Nephron progenitor cell (in vitro differentiated cells): ENCODE measurements at regions not wholly inside any gene's neighbourhood (a gene's known extent, or its start where the extent isn't known, plus 50 kb on each side); places are given as distances from the start of the nearest gene placed in this dataset.

ENCODE experiments used
- DNase-seq: peaks from one replicate; pipeline ENCODE4 v3.0.0; 2021
- H3K27ac Mint-ChIP-seq: 2 replicates; pipeline ENCODE4 v1.8.0; 2021; ENCODE audit warnings: mild to moderate bottlenecking, moderate library complexity, mixed read lengths
- H3K27me3 Mint-ChIP-seq: 2 replicates; pipeline ENCODE4 v1.8.0; 2021; ENCODE audit warnings: mild to moderate bottlenecking, low read depth, mixed read lengths; ENCODE audit not compliant: poor library complexity
- H3K36me3 Mint-ChIP-seq: 2 replicates; pipeline ENCODE4 v1.8.0; 2021; ENCODE audit warnings: low read depth, mixed read lengths
- H3K4me1 Mint-ChIP-seq: 2 replicates; pipeline ENCODE4 v1.8.0; 2021; ENCODE audit warnings: mixed read lengths
- H3K4me3 Mint-ChIP-seq: 2 replicates; pipeline ENCODE4 v1.8.0; 2021; ENCODE audit warnings: mild to moderate bottlenecking, moderate library complexity, mixed read lengths
- H3K9me3 Mint-ChIP-seq: 2 replicates; pipeline ENCODE4 v1.8.0; 2021; ENCODE audit warnings: mild to moderate bottlenecking, moderate library complexity, mixed read lengths
- TF ChIP-seq, protein P1 (sequence below): fragments of 200-600 bp; sonication (generic); IDR thresholded peaks from 2 replicates; pipeline ENCODE4 v1.5.0; 2021; ENCODE audit warnings: antibody characterized with exemption

DNA sequence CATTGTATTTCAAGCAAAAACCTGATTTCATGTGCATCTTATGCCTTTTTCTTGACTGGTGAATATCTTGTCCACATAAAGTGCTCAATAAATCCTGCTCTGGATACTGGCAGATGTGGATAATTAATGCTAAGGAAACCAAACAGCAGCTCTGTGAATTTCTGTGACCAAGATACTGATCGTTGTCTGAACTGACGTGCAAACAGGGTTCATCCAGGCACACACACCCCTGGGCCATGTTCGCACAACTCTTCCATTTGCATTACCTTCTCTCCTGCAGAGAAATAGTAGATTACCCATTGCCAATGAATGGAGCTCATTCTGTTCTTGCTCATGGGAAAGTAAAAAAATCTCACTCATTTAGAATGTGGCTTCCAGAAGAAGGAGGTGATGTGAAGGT, 316.2 kb upstream of the TRIB2 start:
- no peak for DNase-seq
- Mint-ChIP-seq H3K36me3 (peaks cover 5% of the 10 kb centered on the region), H3K4me1 (peaks cover 32% of the 10 kb centered on the region), H3K9me3 (peaks cover 18% of the 10 kb centered on the region), H3K4me3 (no peak overlapping the region), H3K27ac (no peak overlapping the region), H3K27me3 (peaks cover 6% of the 10 kb centered on the region)
- TF ChIP-seq, protein P1, sequence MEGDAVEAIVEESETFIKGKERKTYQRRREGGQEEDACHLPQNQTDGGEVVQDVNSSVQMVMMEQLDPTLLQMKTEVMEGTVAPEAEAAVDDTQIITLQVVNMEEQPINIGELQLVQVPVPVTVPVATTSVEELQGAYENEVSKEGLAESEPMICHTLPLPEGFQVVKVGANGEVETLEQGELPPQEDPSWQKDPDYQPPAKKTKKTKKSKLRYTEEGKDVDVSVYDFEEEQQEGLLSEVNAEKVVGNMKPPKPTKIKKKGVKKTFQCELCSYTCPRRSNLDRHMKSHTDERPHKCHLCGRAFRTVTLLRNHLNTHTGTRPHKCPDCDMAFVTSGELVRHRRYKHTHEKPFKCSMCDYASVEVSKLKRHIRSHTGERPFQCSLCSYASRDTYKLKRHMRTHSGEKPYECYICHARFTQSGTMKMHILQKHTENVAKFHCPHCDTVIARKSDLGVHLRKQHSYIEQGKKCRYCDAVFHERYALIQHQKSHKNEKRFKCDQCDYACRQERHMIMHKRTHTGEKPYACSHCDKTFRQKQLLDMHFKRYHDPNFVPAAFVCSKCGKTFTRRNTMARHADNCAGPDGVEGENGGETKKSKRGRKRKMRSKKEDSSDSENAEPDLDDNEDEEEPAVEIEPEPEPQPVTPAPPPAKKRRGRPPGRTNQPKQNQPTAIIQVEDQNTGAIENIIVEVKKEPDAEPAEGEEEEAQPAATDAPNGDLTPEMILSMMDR: no peak

GRCh38 chr2:12402440-12403139, 314.1 kb upstream of the TRIB2 start:
- TF ChIP-seq, protein P1: no peak
- Mint-ChIP-seq H3K9me3 (peaks cover 18% of the 10 kb centered on the region), H3K4me3 (no peak overlapping the region), H3K36me3 (peaks cover 5% of the 10 kb centered on the region), H3K27me3 (peaks cover 5% of the 10 kb centered on the region), H3K27ac (no peak overlapping the region), H3K4me1 (peaks cover 29% of the 10 kb centered on the region)
- no peak for DNase-seq

DNA sequence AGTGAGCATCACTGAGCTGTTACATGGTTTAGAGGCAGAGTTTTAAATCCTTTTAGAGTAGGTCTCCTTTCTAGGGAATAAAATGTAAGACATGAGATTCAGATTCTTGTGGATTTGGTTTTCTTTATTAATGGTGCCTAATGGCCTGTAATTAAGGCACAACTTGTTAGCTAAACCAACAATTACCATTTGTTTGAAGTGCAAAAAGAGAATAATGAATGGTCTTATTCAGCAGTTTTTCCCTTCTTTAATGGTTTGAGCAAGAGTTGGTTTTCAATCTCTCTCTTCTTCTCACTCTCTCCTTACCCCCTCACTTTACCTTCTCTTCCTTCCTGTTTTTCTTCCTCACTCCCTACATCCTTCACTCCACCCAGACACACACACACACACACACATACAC, 312.2 kb upstream of the TRIB2 start:
- H3K27me3 Mint-ChIP-seq: peaks cover 5% of the 10 kb centered on the region
- TF ChIP-seq, protein P1: no peak
- H3K27ac Mint-ChIP-seq: peak overlapping the region; percentile 55
- peaks cover 18% of the 10 kb centered on the region for H3K4me1 Mint-ChIP-seq
- H3K4me3 Mint-ChIP-seq: no peak overlapping the region
- no peak for DNase-seq
- peaks cover 5% of the 10 kb centered on the region for H3K36me3 Mint-ChIP-seq
- peaks cover 20% of the 10 kb centered on the region for H3K9me3 Mint-ChIP-seq

- Mint-ChIP-seq H3K4me1 (peaks cover 12% of the 10 kb centered on the region), H3K4me3 (no peak overlapping the region), H3K9me3 (peaks cover 30% of the 10 kb centered on the region), H3K36me3 (peaks cover 2% of the 10 kb centered on the region), H3K27me3 (peaks cover 5% of the 10 kb centered on the region), H3K27ac (no peak overlapping the region)
- DNase-seq: no peak
- TF ChIP-seq, protein P1: no peak
Observed at GRCh38 chr2:12407160-12407559, 309.6 kb upstream of the TRIB2 start.

GRCh38 chr2:12412898-12413305, 303.8 kb upstream of the TRIB2 start:
- Mint-ChIP-seq H3K36me3 (peaks cover 5% of the 10 kb centered on the region), H3K9me3 (peaks cover 28% of the 10 kb centered on the region), H3K27me3 (no peaks in the 10 kb centered on the region), H3K4me1 (peaks cover 15% of the 10 kb centered on the region), H3K4me3 (no peak overlapping the region), H3K27ac (peak overlapping the region; percentile 18)
- TF ChIP-seq, protein P1: no peak
- no peak for DNase-seq

DNA sequence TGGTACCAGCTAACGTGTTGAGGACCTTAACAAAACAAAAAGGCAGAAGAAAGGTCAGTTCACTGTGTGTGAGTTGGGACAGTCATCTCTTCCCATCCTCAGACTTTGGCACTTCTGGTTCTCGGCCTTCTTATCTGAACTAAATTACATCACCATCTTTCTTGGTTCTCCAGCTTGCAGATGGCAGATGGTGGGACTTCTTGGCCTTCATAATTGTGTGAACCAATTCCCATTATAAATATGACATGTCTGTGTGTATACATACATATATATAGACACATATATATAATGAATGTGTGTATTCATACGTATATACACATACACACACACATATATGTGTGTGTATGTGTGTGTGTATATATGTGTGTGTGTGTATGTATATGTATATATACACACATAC, 301.2 kb upstream of the TRIB2 start:
- Mint-ChIP-seq H3K27me3 (no peaks in the 10 kb centered on the region), H3K4me3 (no peak overlapping the region), H3K27ac (no peak overlapping the region), H3K36me3 (peaks cover 5% of the 10 kb centered on the region), H3K9me3 (peaks cover 23% of the 10 kb centered on the region), H3K4me1 (peaks cover 15% of the 10 kb centered on the region)
- TF ChIP-seq, protein P1: no peak
- DNase-seq: no peak
